HCT116 (cell line): ENCODE measurements at regions not wholly inside any gene's neighbourhood (a gene's known extent, or its start where the extent isn't known, plus 50 kb on each side); places are given as distances from the start of the nearest gene placed in this dataset.

Experiments
- CTCF ChIP-seq, 3 experiments: fragments of 200-600 bp in 1 of 3; sonication (generic) in 1 of 3; IDR thresholded peaks in 2 of 3; conservative IDR thresholded peaks in 1 of 3; 2 replicates each; pipeline ENCODE4 v1.5.1; 2012 to 2017; ENCODE audit warnings: low read depth in 2 of 3, low read length in 2 of 3, antibody characterized with exemption in 1 of 3, borderline replicate concordance in 1 of 3, control low read depth in 1 of 3, mild to moderate bottlenecking in 1 of 3, mixed read lengths in 1 of 3, mixed run types in 1 of 3, moderate library complexity in 1 of 3; ENCODE audit not compliant: insufficient read depth in 1 of 3
- EZH2phosphoT487 ChIP-seq: fragments of 200-600 bp; IDR thresholded peaks from 2 replicates; pipeline ENCODE4 v1.6.1; 2018; ENCODE audit warnings: antibody characterized with exemption, borderline replicate concordance
- JUND ChIP-seq: IDR thresholded peaks from 2 replicates; pipeline ENCODE4 v1.6.1; 2012
- MAX ChIP-seq: IDR thresholded peaks from 2 replicates; pipeline ENCODE4 v1.6.1; 2012
- POLR2A ChIP-seq: IDR thresholded peaks from 2 replicates; pipeline ENCODE4 v1.7.0; 2011; ENCODE audit warnings: borderline replicate concordance; ENCODE audit not compliant: insufficient read depth, insufficient read length; ENCODE audit errors: extremely low read depth
- POLR2AphosphoS5 ChIP-seq: IDR thresholded peaks from 2 replicates; pipeline ENCODE4 v1.6.1; 2011; ENCODE audit warnings: mild to moderate bottlenecking, low read depth, low read length, moderate library complexity
- RAD21 ChIP-seq: IDR thresholded peaks from 2 replicates; pipeline ENCODE4 v1.6.1; 2012; ENCODE audit warnings: low read depth, mild to moderate bottlenecking
- REST ChIP-seq: IDR thresholded peaks from 2 replicates; pipeline ENCODE4 v1.6.1; 2012; ENCODE audit warnings: low read depth
- TCF7L2 ChIP-seq: IDR thresholded peaks from 2 replicates; pipeline ENCODE4 v1.7.0; 2011; ENCODE audit warnings: borderline replicate concordance, inconsistent platforms; ENCODE audit not compliant: insufficient read depth, insufficient read length; ENCODE audit errors: extremely low read depth
- ZNF274 ChIP-seq: fragments of 200-500 bp; sonication (Bioruptor generic); IDR thresholded peaks from 2 replicates; pipeline ENCODE4 v1.6.1; 2014; ENCODE audit warnings: mild to moderate bottlenecking, low read depth, low read length, inconsistent platforms

GRCh38 chr14:42877716-42878115 is 1271.0 kb downstream of the LRFN5 start:
- TF ChIP-seq EZH2phosphoT487 (no peak), MAX (no peak), CTCF (IDR thresholded peaks at IDR 0.05 in 2 of 3, conservative IDR thresholded peaks at IDR 0.05 in 1 of 3; ENCODE audit: borderline replicate concordance in 1 of 3, insufficient read depth in 1 of 3, low read depth in 2 of 3, low read length in 2 of 3) (no peak), POLR2A (no peak), ZNF274 (no peak), REST (no peak), TCF7L2 (no peak), RAD21 (no peak), POLR2AphosphoS5 (no peak), JUND (no peak)
